OCI-LY7 (cell line): ENCODE measurements at regions not wholly inside any gene's neighbourhood (a gene's known extent, or its start where the extent isn't known, plus 50 kb on each side); places are given as distances from the start of the nearest gene placed in this dataset.

ENCODE experiments used
- BruUV-seq: library from RNA; stranded (reverse); fragments of 400-500 nt; replicated peaks from 2 replicates; lab custom pipeline; 2021; lab: Mats Ljungman, UMichigan
- CTCF ChIA-PET: fragments of 300-600 bp; sonication (Branson Sonifier 250); formaldehyde crosslinking; loops from one replicate; lab custom pipeline; 2022; ENCODE audit warnings: antibody characterized with exemption; ENCODE audit not compliant: unreplicated experiment; lab: Charles Lee
- POLR2A ChIA-PET: fragments of 300-600 bp; sonication (Branson Sonifier 250); formaldehyde crosslinking; loops from one replicate; lab custom pipeline; 2022; ENCODE audit warnings: antibody characterized with exemption; lab: Charles Lee
- DNase-seq: peaks from one replicate; pipeline ENCODE4 v3.0.0-alpha.2; 2015; ENCODE audit warnings: low spot score
- H2AFZ ChIP-seq: fragments of 200-600 bp; sonication (generic), shearing (Covaris generic); 2 replicates; pipeline ENCODE4 v1.6.1; 2014; ENCODE audit warnings: mild to moderate bottlenecking, antibody characterized with exemption, low read length, moderate library complexity
- H3K27ac ChIP-seq: fragments of 200-600 bp; sonication (generic); 2 replicates; pipeline ENCODE4 v1.5.1; 2014; ENCODE audit warnings: mixed run types, low read depth, mild to moderate bottlenecking, moderate library complexity, low read length, inconsistent platforms; ENCODE audit not compliant: poor library complexity, severe bottlenecking
- H3K36me3 ChIP-seq: fragments of 200-600 bp; sonication (generic); 2 replicates; pipeline ENCODE4 v1.6.1; 2014; ENCODE audit warnings: mild to moderate bottlenecking, antibody characterized with exemption, low read length, moderate library complexity, mixed read lengths; ENCODE audit not compliant: insufficient read depth
- H3K4me1 ChIP-seq: fragments of 200-600 bp; sonication (generic); 2 replicates; pipeline ENCODE4 v1.5.1; 2014; ENCODE audit warnings: mild to moderate bottlenecking, low read length; ENCODE audit not compliant: insufficient read depth, poor library complexity, severe bottlenecking
- H3K4me2 ChIP-seq: fragments of 200-600 bp; sonication (generic); 2 replicates; pipeline ENCODE4 v1.6.1; 2014; ENCODE audit warnings: mild to moderate bottlenecking, low read length
- H3K4me3 ChIP-seq: fragments of 200-600 bp; sonication (generic); 2 replicates; pipeline ENCODE4 v1.5.1; 2014; ENCODE audit warnings: mild to moderate bottlenecking, low read depth, low read length; ENCODE audit not compliant: poor library complexity, severe bottlenecking
- H3K79me2 ChIP-seq: fragments of 200-600 bp; sonication (generic); 2 replicates; pipeline ENCODE4 v1.6.1; 2016; ENCODE audit warnings: low read depth, mild to moderate bottlenecking, low read length, moderate library complexity, mixed read lengths; ENCODE audit not compliant: insufficient read depth
- H3K9me2 ChIP-seq: fragments of 200-600 bp; sonication (generic); 2 replicates; pipeline ENCODE4 v1.6.1; 2016; ENCODE audit warnings: mild to moderate bottlenecking, low read length, mixed read lengths; ENCODE audit not compliant: insufficient read depth
- H3K9me3 ChIP-seq: fragments of 200-600 bp; sonication (generic); 2 replicates; pipeline ENCODE4 v1.6.1; 2014; ENCODE audit warnings: mild to moderate bottlenecking, mixed run types, low read length, mixed read lengths
- H4K20me1 ChIP-seq: fragments of 200-600 bp; sonication (generic); 2 replicates; pipeline ENCODE4 v1.6.1; 2014; ENCODE audit warnings: mild to moderate bottlenecking, antibody characterized with exemption, low read length, moderate library complexity, mixed read lengths; ENCODE audit not compliant: insufficient read depth
- CTCF ChIP-seq: fragments of 200-600 bp; sonication (generic); conservative IDR thresholded peaks from 2 replicates; pipeline ENCODE4 v1.5.1; 2014; ENCODE audit warnings: mild to moderate bottlenecking, antibody characterized with exemption, low read length, moderate library complexity, mixed read lengths
- EZH2phosphoT487 ChIP-seq: fragments of 200-600 bp; sonication (generic); IDR thresholded peaks from 2 replicates; pipeline ENCODE4 v1.6.1; 2018; ENCODE audit warnings: low read depth, borderline replicate concordance, mild to moderate bottlenecking, mixed run types, antibody characterized with exemption, low read length, moderate library complexity, mixed read lengths
- intact Hi-C: fragments of 100-400 bp; cut with micrococcal nuclease; formaldehyde crosslinking; loops from one replicate; pipeline ENCODE4 v1.10.0; 2022; ENCODE audit not compliant: unreplicated experiment

GRCh38 chr14:42013153-42013552 is 406.5 kb downstream of the LRFN5 start:
- Histone ChIP-seq H2AFZ (no peak overlapping the region), H3K36me3 (no peaks in the 10 kb centered on the region), H3K9me2 (no peaks in the 10 kb centered on the region), H3K4me3 (no peak overlapping the region), H3K27ac (no peak overlapping the region), H3K4me1 (no peaks in the 10 kb centered on the region), H4K20me1 (no peaks in the 10 kb centered on the region), H3K9me3 (no peaks in the 10 kb centered on the region), H3K79me2 (no peaks in the 10 kb centered on the region), H3K4me2 (no peak overlapping the region)
- TF ChIP-seq EZH2phosphoT487 (no peak), CTCF (no peak)
- ChIA-PET CTCF (no interaction called here), POLR2A (no interaction called here)
- DNase-seq, result no peak
- BruUV-seq, result no TSS peak
- intact Hi-C loops, result no loop called here

GRCh38 chr14:42011221-42011620 is 404.5 kb downstream of the LRFN5 start:
- H4K20me1 ChIP-seq, result no peaks in the 10 kb centered on the region
- no peak overlapping the region for H3K4me3 ChIP-seq
- TF ChIP-seq CTCF, result no peak
- no peak for TF ChIP-seq EZH2phosphoT487
- CTCF ChIA-PET, result no interaction called here
- no peaks in the 10 kb centered on the region for H3K9me2 ChIP-seq
- H3K4me2 ChIP-seq, result no peak overlapping the region
- DNase-seq, result no peak
- H3K27ac ChIP-seq, result no peak overlapping the region
- no peaks in the 10 kb centered on the region for H3K9me3 ChIP-seq
- POLR2A ChIA-PET, result no interaction called here
- no peaks in the 10 kb centered on the region for H3K36me3 ChIP-seq
- no TSS peak for BruUV-seq
- H3K4me1 ChIP-seq, result no peaks in the 10 kb centered on the region
- intact Hi-C loops, result no loop called here
- H3K79me2 ChIP-seq, result no peaks in the 10 kb centered on the region
- no peak overlapping the region for H2AFZ ChIP-seq

- Histone ChIP-seq H2AFZ (no peak overlapping the region), H3K4me3 (no peak overlapping the region), H3K4me1 (no peaks in the 10 kb centered on the region), H4K20me1 (no peaks in the 10 kb centered on the region), H3K27ac (no peak overlapping the region), H3K79me2 (no peaks in the 10 kb centered on the region), H3K9me2 (no peaks in the 10 kb centered on the region), H3K4me2 (no peak overlapping the region), H3K9me3 (no peaks in the 10 kb centered on the region), H3K36me3 (no peaks in the 10 kb centered on the region)
- BruUV-seq, result no TSS peak
- TF ChIP-seq CTCF (no peak), EZH2phosphoT487 (no peak)
- intact Hi-C loops, result no loop called here
- POLR2A ChIA-PET, result no interaction called here
- CTCF ChIA-PET, result no interaction called here
- no peak for DNase-seq
Observed at GRCh38 chr14:42004321-42004720, 397.6 kb downstream of the LRFN5 start.
